ENCODE measurements at regions not wholly inside any gene's neighbourhood (a gene's known extent, or its start where the extent isn't known, plus 50 kb on each side); places are given as distances from the start of the nearest gene placed in this dataset.

DNA sequence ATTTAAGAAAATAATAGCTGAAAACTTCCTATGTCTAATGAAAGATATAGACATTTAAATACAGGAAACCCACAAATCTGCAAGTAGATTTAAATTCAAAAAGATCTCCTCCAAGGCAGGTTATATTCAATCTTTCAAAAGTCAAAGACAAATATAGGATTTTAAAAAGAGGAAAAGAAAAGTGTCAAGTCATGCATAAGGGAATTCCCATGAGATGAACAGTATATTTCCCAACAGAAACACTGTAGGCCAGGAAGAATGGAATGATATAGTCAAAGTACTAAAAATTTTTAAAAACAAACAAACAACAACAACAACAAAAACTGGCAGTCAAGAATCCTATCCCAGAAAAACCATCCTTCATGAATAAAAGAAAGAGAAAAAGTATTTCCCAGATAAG, 806.5 kb upstream of the BRINP3 start:
- H3K4me1 Mint-ChIP-seq: no peaks in the 10 kb centered on the region
- ChIA-PET POLR2A (no interaction called here), CTCF (no interaction called here)
- H3K9me3 Mint-ChIP-seq: peaks cover 22% of the 10 kb centered on the region
- DNase-seq (ENCODE audit: low spot score) (no peak), ATAC-seq (no peak)
- H3K36me3 Mint-ChIP-seq: peaks cover 7% of the 10 kb centered on the region; the same call in 1 of the 2 replicates
- TF ChIP-seq MYBL2 (CRISPR knock-in tag; IDR thresholded peaks at IDR 0.05) (no peak), ZNF263 (CRISPR knock-in tag; IDR thresholded peaks at IDR 0.05; ENCODE audit: low read depth) (no peak), ZNF121 (CRISPR knock-in tag; IDR thresholded peaks at IDR 0.05) (no peak), ZNF317 (CRISPR knock-in tag; IDR thresholded peaks at IDR 0.05; ENCODE audit: borderline replicate concordance, low read depth) (peak; percentile 58; the same call in 1 of the 2 replicates), ESRRA (CRISPR knock-in tag; IDR thresholded peaks at IDR 0.05; ENCODE audit: borderline replicate concordance) (no peak)
- TF ChIP-seq, protein P1, sequence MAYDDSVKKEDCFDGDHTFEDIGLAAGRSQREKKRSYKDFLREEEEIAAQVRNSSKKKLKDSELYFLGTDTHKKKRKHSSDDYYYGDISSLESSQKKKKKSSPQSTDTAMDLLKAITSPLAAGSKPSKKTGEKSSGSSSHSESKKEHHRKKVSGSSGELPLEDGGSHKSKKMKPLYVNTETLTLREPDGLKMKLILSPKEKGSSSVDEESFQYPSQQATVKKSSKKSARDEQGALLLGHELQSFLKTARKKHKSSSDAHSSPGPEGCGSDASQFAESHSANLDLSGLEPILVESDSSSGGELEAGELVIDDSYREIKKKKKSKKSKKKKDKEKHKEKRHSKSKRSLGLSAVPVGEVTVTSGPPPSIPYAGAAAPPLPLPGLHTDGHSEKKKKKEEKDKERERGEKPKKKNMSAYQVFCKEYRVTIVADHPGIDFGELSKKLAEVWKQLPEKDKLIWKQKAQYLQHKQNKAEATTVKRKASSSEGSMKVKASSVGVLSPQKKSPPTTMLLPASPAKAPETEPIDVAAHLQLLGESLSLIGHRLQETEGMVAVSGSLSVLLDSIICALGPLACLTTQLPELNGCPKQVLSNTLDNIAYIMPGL (CRISPR knock-in tag; IDR thresholded peaks at IDR 0.05): no peak
- TF ChIP-seq, protein P2, sequence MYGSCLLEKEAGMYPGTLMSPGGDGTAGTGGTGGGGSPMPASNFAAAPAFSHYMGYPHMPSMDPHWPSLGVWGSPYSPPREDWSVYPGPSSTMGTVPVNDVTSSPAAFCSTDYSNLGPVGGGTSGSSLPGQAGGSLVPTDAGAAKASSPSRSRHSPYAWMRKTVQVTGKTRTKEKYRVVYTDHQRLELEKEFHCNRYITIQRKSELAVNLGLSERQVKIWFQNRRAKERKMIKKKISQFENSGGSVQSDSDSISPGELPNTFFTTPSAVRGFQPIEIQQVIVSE (CRISPR knock-in tag; IDR thresholded peaks at IDR 0.05; ENCODE audit: borderline replicate concordance): no peak
- no peaks in the 10 kb centered on the region for H3K27me3 Mint-ChIP-seq (ENCODE audit: low read depth)
- no peak overlapping the region for H3K27ac Mint-ChIP-seq
- no peak overlapping the region for H3K4me3 Mint-ChIP-seq

DNA sequence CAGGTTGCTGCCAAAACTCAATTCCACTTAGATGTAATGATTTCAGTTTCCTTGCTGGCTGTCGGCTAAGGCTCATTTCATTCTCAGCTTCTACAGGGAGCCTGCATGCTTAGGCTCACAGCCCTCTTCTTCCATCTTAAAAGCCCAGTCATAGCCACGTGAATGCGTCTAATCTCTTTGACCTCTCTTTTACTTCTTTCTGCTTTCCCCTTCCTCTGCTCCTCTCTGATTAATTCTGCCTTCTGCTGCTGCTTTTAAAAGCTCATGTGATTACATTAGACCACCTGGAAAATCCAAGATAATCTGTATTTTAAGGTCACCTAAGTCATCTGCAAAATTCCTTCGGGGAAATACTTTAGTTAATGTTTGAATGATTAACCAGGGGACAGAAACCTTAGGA, 812.8 kb upstream of the BRINP3 start:
- ATAC-seq (peak; percentile 59), DNase-seq (ENCODE audit: low spot score) (no peak)
- TF ChIP-seq, protein P3, sequence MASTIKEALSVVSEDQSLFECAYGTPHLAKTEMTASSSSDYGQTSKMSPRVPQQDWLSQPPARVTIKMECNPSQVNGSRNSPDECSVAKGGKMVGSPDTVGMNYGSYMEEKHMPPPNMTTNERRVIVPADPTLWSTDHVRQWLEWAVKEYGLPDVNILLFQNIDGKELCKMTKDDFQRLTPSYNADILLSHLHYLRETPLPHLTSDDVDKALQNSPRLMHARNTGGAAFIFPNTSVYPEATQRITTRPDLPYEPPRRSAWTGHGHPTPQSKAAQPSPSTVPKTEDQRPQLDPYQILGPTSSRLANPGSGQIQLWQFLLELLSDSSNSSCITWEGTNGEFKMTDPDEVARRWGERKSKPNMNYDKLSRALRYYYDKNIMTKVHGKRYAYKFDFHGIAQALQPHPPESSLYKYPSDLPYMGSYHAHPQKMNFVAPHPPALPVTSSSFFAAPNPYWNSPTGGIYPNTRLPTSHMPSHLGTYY (CRISPR knock-in tag; IDR thresholded peaks at IDR 0.05): no peak
- TF ChIP-seq KAT7 (CRISPR knock-in tag; IDR thresholded peaks at IDR 0.05; ENCODE audit: borderline replicate concordance) (no peak), MYBL2 (CRISPR knock-in tag; IDR thresholded peaks at IDR 0.05) (no peak), NR2C2 (CRISPR knock-in tag; IDR thresholded peaks at IDR 0.05) (no peak), ESRRA (CRISPR knock-in tag; IDR thresholded peaks at IDR 0.05; ENCODE audit: borderline replicate concordance) (no peak), ZNF317 (CRISPR knock-in tag; IDR thresholded peaks at IDR 0.05; ENCODE audit: borderline replicate concordance, low read depth) (no peak), FOXP1 (CRISPR knock-in tag; IDR thresholded peaks at IDR 0.05; ENCODE audit: borderline replicate concordance) (no peak), GRHL2 (CRISPR knock-in tag; IDR thresholded peaks at IDR 0.05; ENCODE audit: insufficient replicate concordance, severe bottlenecking) (no peak), ZNF121 (CRISPR knock-in tag; IDR thresholded peaks at IDR 0.05) (no peak), TEAD1 (CRISPR knock-in tag; IDR thresholded peaks at IDR 0.05) (no peak), ZNF232 (CRISPR knock-in tag; IDR thresholded peaks at IDR 0.05) (no peak), IRF2 (CRISPR knock-in tag; IDR thresholded peaks at IDR 0.05; ENCODE audit: borderline replicate concordance, low read depth) (no peak), CREB1 (CRISPR knock-in tag; IDR thresholded peaks at IDR 0.05) (no peak)
- TF ChIP-seq, protein P4, sequence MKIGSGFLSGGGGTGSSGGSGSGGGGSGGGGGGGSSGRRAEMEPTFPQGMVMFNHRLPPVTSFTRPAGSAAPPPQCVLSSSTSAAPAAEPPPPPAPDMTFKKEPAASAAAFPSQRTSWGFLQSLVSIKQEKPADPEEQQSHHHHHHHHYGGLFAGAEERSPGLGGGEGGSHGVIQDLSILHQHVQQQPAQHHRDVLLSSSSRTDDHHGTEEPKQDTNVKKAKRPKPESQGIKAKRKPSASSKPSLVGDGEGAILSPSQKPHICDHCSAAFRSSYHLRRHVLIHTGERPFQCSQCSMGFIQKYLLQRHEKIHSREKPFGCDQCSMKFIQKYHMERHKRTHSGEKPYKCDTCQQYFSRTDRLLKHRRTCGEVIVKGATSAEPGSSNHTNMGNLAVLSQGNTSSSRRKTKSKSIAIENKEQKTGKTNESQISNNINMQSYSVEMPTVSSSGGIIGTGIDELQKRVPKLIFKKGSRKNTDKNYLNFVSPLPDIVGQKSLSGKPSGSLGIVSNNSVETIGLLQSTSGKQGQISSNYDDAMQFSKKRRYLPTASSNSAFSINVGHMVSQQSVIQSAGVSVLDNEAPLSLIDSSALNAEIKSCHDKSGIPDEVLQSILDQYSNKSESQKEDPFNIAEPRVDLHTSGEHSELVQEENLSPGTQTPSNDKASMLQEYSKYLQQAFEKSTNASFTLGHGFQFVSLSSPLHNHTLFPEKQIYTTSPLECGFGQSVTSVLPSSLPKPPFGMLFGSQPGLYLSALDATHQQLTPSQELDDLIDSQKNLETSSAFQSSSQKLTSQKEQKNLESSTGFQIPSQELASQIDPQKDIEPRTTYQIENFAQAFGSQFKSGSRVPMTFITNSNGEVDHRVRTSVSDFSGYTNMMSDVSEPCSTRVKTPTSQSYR (CRISPR knock-in tag; IDR thresholded peaks at IDR 0.05): no peak
- TF ChIP-seq, protein P5, sequence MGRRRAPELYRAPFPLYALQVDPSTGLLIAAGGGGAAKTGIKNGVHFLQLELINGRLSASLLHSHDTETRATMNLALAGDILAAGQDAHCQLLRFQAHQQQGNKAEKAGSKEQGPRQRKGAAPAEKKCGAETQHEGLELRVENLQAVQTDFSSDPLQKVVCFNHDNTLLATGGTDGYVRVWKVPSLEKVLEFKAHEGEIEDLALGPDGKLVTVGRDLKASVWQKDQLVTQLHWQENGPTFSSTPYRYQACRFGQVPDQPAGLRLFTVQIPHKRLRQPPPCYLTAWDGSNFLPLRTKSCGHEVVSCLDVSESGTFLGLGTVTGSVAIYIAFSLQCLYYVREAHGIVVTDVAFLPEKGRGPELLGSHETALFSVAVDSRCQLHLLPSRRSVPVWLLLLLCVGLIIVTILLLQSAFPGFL (CRISPR knock-in tag; IDR thresholded peaks at IDR 0.05; ENCODE audit: borderline replicate concordance): no peak
- TF ChIP-seq, protein P6, sequence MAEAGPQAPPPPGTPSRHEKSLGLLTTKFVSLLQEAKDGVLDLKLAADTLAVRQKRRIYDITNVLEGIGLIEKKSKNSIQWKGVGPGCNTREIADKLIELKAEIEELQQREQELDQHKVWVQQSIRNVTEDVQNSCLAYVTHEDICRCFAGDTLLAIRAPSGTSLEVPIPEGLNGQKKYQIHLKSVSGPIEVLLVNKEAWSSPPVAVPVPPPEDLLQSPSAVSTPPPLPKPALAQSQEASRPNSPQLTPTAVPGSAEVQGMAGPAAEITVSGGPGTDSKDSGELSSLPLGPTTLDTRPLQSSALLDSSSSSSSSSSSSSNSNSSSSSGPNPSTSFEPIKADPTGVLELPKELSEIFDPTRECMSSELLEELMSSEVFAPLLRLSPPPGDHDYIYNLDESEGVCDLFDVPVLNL (CRISPR knock-in tag; IDR thresholded peaks at IDR 0.05; ENCODE audit: borderline replicate concordance, low read depth): no peak
- TF ChIP-seq, protein P7, sequence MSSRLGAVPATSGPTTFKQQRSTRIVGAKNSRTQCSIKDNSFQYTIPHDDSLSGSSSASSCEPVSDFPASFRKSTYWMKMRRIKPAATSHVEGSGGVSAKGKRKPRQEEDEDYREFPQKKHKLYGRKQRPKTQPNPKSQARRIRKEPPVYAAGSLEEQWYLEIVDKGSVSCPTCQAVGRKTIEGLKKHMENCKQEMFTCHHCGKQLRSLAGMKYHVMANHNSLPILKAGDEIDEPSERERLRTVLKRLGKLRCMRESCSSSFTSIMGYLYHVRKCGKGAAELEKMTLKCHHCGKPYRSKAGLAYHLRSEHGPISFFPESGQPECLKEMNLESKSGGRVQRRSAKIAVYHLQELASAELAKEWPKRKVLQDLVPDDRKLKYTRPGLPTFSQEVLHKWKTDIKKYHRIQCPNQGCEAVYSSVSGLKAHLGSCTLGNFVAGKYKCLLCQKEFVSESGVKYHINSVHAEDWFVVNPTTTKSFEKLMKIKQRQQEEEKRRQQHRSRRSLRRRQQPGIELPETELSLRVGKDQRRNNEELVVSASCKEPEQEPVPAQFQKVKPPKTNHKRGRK (CRISPR knock-in tag; IDR thresholded peaks at IDR 0.05; ENCODE audit: borderline replicate concordance): no peak
- TF ChIP-seq, protein P8, sequence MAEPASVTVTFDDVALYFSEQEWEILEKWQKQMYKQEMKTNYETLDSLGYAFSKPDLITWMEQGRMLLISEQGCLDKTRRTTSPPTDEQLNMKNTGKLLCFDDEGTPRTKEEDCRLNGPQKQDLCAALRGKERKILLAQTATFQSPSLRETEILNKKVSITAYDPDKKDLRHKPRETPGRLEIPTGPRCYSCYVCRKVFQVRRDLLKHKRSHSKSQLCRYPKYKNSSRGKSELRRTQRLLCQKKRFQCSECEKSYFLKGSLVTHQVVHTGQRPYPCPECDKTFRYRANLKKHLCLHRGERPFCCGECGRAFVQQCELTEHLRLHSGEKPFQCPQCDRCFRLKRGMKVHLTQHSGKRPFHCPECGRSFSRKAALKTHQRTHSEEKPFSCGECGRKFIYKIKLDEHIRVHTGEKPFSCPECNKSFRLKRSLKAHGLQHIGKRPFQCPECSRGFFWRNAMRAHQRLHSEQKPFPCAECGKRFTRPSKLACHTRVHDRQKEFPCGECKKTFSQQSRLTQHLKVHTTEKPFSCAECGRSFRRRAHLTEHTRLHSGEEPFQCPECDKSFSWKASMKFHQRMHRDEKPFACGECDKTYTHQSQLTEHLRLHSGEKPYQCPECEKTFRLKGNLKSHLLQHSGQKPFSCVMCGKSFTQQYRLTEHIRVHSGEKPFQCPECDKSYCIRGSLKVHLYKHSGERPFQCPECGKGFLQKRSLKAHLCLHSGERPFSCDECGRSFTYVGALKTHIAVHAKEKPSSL (CRISPR knock-in tag; conservative IDR thresholded peaks at IDR 0.05): no peak
- no peaks in the 10 kb centered on the region for H3K9me3 Mint-ChIP-seq
- H3K36me3 Mint-ChIP-seq: no peaks in the 10 kb centered on the region
- no peak overlapping the region for H3K4me3 Mint-ChIP-seq
- ChIA-PET POLR2A (no interaction called here), CTCF (no interaction called here)
- H3K27me3 Mint-ChIP-seq (ENCODE audit: low read depth): no peaks in the 10 kb centered on the region
- H3K27ac Mint-ChIP-seq: peak overlapping the region; percentile 8; the same call in 1 of the 2 replicates
- H3K4me1 Mint-ChIP-seq: peaks cover 10% of the 10 kb centered on the region
